Activated CD4-positive, alpha-beta memory T cell treated with anti-CD3 and anti-CD28 coated beads for 36 hours (primary cell): ENCODE measurements at regions not wholly inside any gene's neighbourhood (a gene's known extent, or its start where the extent isn't known, plus 50 kb on each side); places are given as distances from the start of the nearest gene placed in this dataset.

Experiments used
- CTCF ChIA-PET: fragments of 350-600 bp; sonication (Branson Sonifier 250); formaldehyde crosslinking; loops from one replicate; lab custom pipeline; 2021; ENCODE audit warnings: antibody characterized with exemption, inconsistent platforms; lab: Charles Lee
- POLR2A ChIA-PET: fragments of 350-600 bp; sonication (Branson Sonifier 250); formaldehyde crosslinking; loops from one replicate; lab custom pipeline; 2021; ENCODE audit warnings: antibody characterized with exemption; lab: Charles Lee
- DNase-seq: peaks from one replicate; pipeline ENCODE4 v3.0.0-alpha.2; 2020
- H3K27ac Mint-ChIP-seq: one replicate; pipeline ENCODE4 v1.8.0; 2021; ENCODE audit warnings: mixed read lengths
- H3K27me3 Mint-ChIP-seq: one replicate; pipeline ENCODE4 v1.8.0; 2021; ENCODE audit warnings: mixed read lengths
- H3K36me3 Mint-ChIP-seq: one replicate; pipeline ENCODE4 v1.8.0; 2021; ENCODE audit warnings: mixed read lengths
- H3K4me1 Mint-ChIP-seq: one replicate; pipeline ENCODE4 v1.8.0; 2021; ENCODE audit warnings: low read depth, mixed read lengths
- H3K4me3 Mint-ChIP-seq: one replicate; pipeline ENCODE4 v1.8.0; 2021; ENCODE audit warnings: mild to moderate bottlenecking, mixed read lengths
- H3K9me3 Mint-ChIP-seq: one replicate; pipeline ENCODE4 v1.8.0; 2021; ENCODE audit warnings: mixed read lengths
- intact Hi-C: fragments of 100-400 bp; cut with micrococcal nuclease; formaldehyde crosslinking; loops from one replicate; pipeline ENCODE4 v1.15.1; 2023

DNA sequence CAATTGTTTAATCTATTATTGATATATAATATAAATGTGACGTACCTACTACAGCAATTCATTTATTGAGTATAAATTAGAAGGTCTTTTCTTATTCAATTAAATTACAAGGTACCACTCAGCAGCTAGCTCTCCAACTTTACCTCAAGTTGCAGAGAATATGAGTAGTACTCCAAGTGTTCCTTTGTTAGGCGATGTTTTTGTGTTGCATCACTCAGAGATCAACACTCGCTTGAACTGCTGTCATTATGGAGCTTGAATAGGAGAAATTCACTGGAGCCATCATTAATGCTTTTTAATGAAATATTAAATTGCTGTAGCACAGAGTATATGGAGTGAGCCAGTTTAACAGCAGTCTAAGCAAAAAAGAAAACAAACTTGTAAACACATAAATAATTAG, 320.0 kb downstream of the FSIP2 start:
- no peak overlapping the region for H3K4me3 Mint-ChIP-seq
- no peaks in the 10 kb centered on the region for H3K36me3 Mint-ChIP-seq
- intact Hi-C loops = no loop called here
- CTCF ChIA-PET = no interaction called here
- POLR2A ChIA-PET = no interaction called here
- no peak overlapping the region for H3K27ac Mint-ChIP-seq
- no peaks in the 10 kb centered on the region for H3K9me3 Mint-ChIP-seq
- DNase-seq = no peak
- H3K27me3 Mint-ChIP-seq = no peaks in the 10 kb centered on the region
- no peaks in the 10 kb centered on the region for H3K4me1 Mint-ChIP-seq

- Mint-ChIP-seq H3K9me3 (no peaks in the 10 kb centered on the region), H3K36me3 (no peaks in the 10 kb centered on the region), H3K27ac (no peak overlapping the region), H3K4me3 (no peak overlapping the region), H3K27me3 (no peaks in the 10 kb centered on the region), H3K4me1 (no peaks in the 10 kb centered on the region)
- CTCF ChIA-PET = no interaction called here
- no peak for DNase-seq
- intact Hi-C loops = no loop called here
- POLR2A ChIA-PET = no interaction called here
Observed at GRCh38 chr2:186059096-186059495, 320.5 kb downstream of the FSIP2 start.

- Mint-ChIP-seq H3K9me3 (no peaks in the 10 kb centered on the region), H3K4me1 (no peaks in the 10 kb centered on the region), H3K4me3 (no peak overlapping the region), H3K27ac (no peak overlapping the region), H3K27me3 (no peaks in the 10 kb centered on the region), H3K36me3 (no peaks in the 10 kb centered on the region)
- DNase-seq = no peak
- intact Hi-C loops = no loop called here
- ChIA-PET POLR2A (no interaction called here), CTCF (no interaction called here)
Observed at GRCh38 chr2:186060744-186061440, 322.3 kb downstream of the FSIP2 start.

DNA sequence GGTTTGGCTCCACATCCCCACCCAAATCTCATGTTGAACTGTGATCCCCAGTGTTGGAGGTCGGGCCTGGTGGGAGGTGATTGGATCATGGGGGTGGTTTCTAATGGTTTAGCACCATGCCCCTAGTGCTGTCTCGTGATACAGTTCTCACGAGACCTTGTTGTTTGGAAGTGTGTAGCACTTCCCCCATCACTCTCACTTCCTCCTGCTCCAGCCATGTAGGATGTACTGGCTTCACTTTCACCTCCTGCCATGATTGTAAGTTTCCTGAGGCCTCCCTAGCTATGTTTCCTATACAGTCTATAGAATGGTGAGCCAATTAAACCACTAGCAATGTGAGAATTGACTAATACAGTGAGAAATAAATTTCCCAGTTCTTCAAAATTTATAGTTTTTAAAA, 325.9 kb downstream of the FSIP2 start:
- intact Hi-C loops = no loop called here
- Mint-ChIP-seq H3K27ac (no peak overlapping the region), H3K9me3 (no peaks in the 10 kb centered on the region), H3K4me1 (no peaks in the 10 kb centered on the region), H3K27me3 (no peaks in the 10 kb centered on the region), H3K36me3 (no peaks in the 10 kb centered on the region), H3K4me3 (no peak overlapping the region)
- DNase-seq = no peak
- POLR2A ChIA-PET = no interaction called here
- CTCF ChIA-PET = no interaction called here

- no peaks in the 10 kb centered on the region for H3K27me3 Mint-ChIP-seq
- H3K4me1 Mint-ChIP-seq = no peaks in the 10 kb centered on the region
- no peaks in the 10 kb centered on the region for H3K36me3 Mint-ChIP-seq
- no peaks in the 10 kb centered on the region for H3K9me3 Mint-ChIP-seq
- ChIA-PET CTCF (no interaction called here), POLR2A (no interaction called here)
- H3K27ac Mint-ChIP-seq = no peak overlapping the region
- H3K4me3 Mint-ChIP-seq = no peak overlapping the region
- DNase-seq = no peak
- intact Hi-C loops = no loop called here
Observed at GRCh38 chr2:186065491-186065890, 326.9 kb downstream of the FSIP2 start.

DNA sequence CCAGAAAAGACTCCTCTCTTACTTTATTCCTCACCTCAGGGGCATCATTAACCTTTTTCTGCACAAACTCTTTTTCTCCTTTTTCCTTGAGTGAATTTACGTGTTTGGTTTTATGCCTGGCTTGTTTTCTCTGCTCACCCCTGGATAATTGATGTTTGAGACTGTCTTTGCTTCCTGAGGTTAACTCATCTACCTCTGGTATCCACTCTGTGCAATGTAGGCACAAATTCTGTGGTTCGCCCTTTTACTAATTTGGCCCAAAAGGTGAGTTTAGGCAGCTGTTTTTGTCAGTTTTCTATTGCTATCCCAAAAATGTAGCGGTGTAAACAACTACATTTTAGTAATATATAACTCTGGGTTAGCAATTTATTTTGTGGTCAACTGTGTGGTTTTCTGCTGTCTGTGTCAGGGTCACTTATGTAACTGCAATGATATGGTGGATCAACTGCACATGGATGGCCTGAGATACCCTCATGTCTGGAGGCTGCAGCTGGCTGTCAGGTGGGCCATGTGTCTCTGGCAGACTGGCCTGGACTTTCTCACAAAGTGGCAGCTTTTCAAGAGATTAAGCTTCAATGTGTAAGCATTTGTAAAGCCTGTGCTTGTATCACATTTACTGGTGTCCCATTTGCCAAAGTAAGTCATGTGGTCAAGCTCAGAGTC, 329.7 kb downstream of the FSIP2 start:
- H3K4me3 Mint-ChIP-seq = no peak overlapping the region
- intact Hi-C loops = no loop called here
- H3K4me1 Mint-ChIP-seq = no peaks in the 10 kb centered on the region
- ChIA-PET POLR2A (no interaction called here), CTCF (no interaction called here)
- H3K27me3 Mint-ChIP-seq = no peaks in the 10 kb centered on the region
- no peaks in the 10 kb centered on the region for H3K36me3 Mint-ChIP-seq
- no peaks in the 10 kb centered on the region for H3K9me3 Mint-ChIP-seq
- no peak for DNase-seq
- H3K27ac Mint-ChIP-seq = no peak overlapping the region

- Mint-ChIP-seq H3K4me3 (no peak overlapping the region), H3K27ac (no peak overlapping the region), H3K4me1 (no peaks in the 10 kb centered on the region), H3K9me3 (no peaks in the 10 kb centered on the region), H3K36me3 (peaks cover 3% of the 10 kb centered on the region), H3K27me3 (no peaks in the 10 kb centered on the region)
- DNase-seq = no peak
- POLR2A ChIA-PET = no interaction called here
- intact Hi-C loops = no loop called here
- CTCF ChIA-PET = no interaction called here
Observed at GRCh38 chr2:186069676-186070075, 331.1 kb downstream of the FSIP2 start.

- no peaks in the 10 kb centered on the region for H3K36me3 Mint-ChIP-seq
- H3K9me3 Mint-ChIP-seq = peaks cover 3% of the 10 kb centered on the region
- CTCF ChIA-PET = no interaction called here
- DNase-seq = no peak
- H3K27ac Mint-ChIP-seq = no peak overlapping the region
- no peaks in the 10 kb centered on the region for H3K27me3 Mint-ChIP-seq
- no peak overlapping the region for H3K4me3 Mint-ChIP-seq
- H3K4me1 Mint-ChIP-seq = no peaks in the 10 kb centered on the region
- POLR2A ChIA-PET = no interaction called here
- intact Hi-C loops = no loop called here
Observed at GRCh38 chr2:186085226-186085625, 346.6 kb downstream of the FSIP2 start.

- peaks cover 3% of the 10 kb centered on the region for H3K9me3 Mint-ChIP-seq
- no peaks in the 10 kb centered on the region for H3K4me1 Mint-ChIP-seq
- H3K27me3 Mint-ChIP-seq = no peaks in the 10 kb centered on the region
- intact Hi-C loops = no loop called here
- ChIA-PET CTCF (no interaction called here), POLR2A (no interaction called here)
- H3K4me3 Mint-ChIP-seq = no peak overlapping the region
- DNase-seq = no peak
- no peak overlapping the region for H3K27ac Mint-ChIP-seq
- no peaks in the 10 kb centered on the region for H3K36me3 Mint-ChIP-seq
Observed at GRCh38 chr2:186093174-186093573, 354.6 kb downstream of the FSIP2 start.

- intact Hi-C loops = no loop called here
- H3K4me1 Mint-ChIP-seq = no peaks in the 10 kb centered on the region
- CTCF ChIA-PET = no interaction called here
- DNase-seq = no peak
- no peaks in the 10 kb centered on the region for H3K27me3 Mint-ChIP-seq
- no peak overlapping the region for H3K4me3 Mint-ChIP-seq
- POLR2A ChIA-PET = no interaction called here
- H3K27ac Mint-ChIP-seq = no peak overlapping the region
- no peaks in the 10 kb centered on the region for H3K36me3 Mint-ChIP-seq
- no peaks in the 10 kb centered on the region for H3K9me3 Mint-ChIP-seq
Observed at GRCh38 chr2:186098821-186099220, 360.2 kb downstream of the FSIP2 start.

GRCh38 chr2:186099826-186100225, 361.2 kb downstream of the FSIP2 start:
- no peak overlapping the region for H3K27ac Mint-ChIP-seq
- no peak for DNase-seq
- no peaks in the 10 kb centered on the region for H3K36me3 Mint-ChIP-seq
- H3K9me3 Mint-ChIP-seq = no peaks in the 10 kb centered on the region
- H3K27me3 Mint-ChIP-seq = no peaks in the 10 kb centered on the region
- no peaks in the 10 kb centered on the region for H3K4me1 Mint-ChIP-seq
- no peak overlapping the region for H3K4me3 Mint-ChIP-seq
- ChIA-PET CTCF (no interaction called here), POLR2A (no interaction called here)
- intact Hi-C loops = no loop called here

- Mint-ChIP-seq H3K4me1 (no peaks in the 10 kb centered on the region), H3K4me3 (no peak overlapping the region), H3K36me3 (no peaks in the 10 kb centered on the region), H3K27me3 (no peaks in the 10 kb centered on the region), H3K27ac (no peak overlapping the region), H3K9me3 (no peaks in the 10 kb centered on the region)
- intact Hi-C loops = no loop called here
- no peak for DNase-seq
- ChIA-PET POLR2A (no interaction called here), CTCF (no interaction called here)
Observed at GRCh38 chr2:186100636-186101035, 362.0 kb downstream of the FSIP2 start.

GRCh38 chr2:186101616-186102015, 363.0 kb downstream of the FSIP2 start:
- intact Hi-C loops = no loop called here
- no peaks in the 10 kb centered on the region for H3K27me3 Mint-ChIP-seq
- ChIA-PET POLR2A (no interaction called here), CTCF (no interaction called here)
- DNase-seq = no peak
- H3K27ac Mint-ChIP-seq = no peak overlapping the region
- no peaks in the 10 kb centered on the region for H3K4me1 Mint-ChIP-seq
- no peaks in the 10 kb centered on the region for H3K9me3 Mint-ChIP-seq
- H3K36me3 Mint-ChIP-seq = no peaks in the 10 kb centered on the region
- no peak overlapping the region for H3K4me3 Mint-ChIP-seq
